Occipital lobe (tissue), 1 donor: ENCODE measurements at regions not wholly inside any gene's neighbourhood (a gene's known extent, or its start where the extent isn't known, plus 50 kb on each side); places are given as distances from the start of the nearest gene placed in this dataset. TPM values are rescaled to one million over a fixed set of nuclear protein-coding genes. Genes with fewer than 3 reads are reported as not detected.

Experiments used
- small RNA-seq: library from RNA; depleted of rRNA; stranded (forward); fragments of <200 nt; gene quantifications from one replicate; pipeline ENCODE3, GENCODE V24; 2014

Small RNA genes lying in the stretch of these regions (small RNA-seq; reads per million reads assigned to genes)
- not detected for gene AC009969.1
- gene AC079150.2: not detected
